Inflammatory macrophage treated with lipopolysaccharide for 1 hour (primary cell): ENCODE measurements at regions not wholly inside any gene's neighbourhood (a gene's known extent, or its start where the extent isn't known, plus 50 kb on each side); places are given as distances from the start of the nearest gene placed in this dataset.
A peak's percentile ranks its signal among the peaks of the same experiment; 100 is the strongest.

Experiments used
- DNase-seq, 2 donors: peaks; one replicate each; pipeline ENCODE4 v3.0.0-alpha.2; 2020 to 2022

DNA sequence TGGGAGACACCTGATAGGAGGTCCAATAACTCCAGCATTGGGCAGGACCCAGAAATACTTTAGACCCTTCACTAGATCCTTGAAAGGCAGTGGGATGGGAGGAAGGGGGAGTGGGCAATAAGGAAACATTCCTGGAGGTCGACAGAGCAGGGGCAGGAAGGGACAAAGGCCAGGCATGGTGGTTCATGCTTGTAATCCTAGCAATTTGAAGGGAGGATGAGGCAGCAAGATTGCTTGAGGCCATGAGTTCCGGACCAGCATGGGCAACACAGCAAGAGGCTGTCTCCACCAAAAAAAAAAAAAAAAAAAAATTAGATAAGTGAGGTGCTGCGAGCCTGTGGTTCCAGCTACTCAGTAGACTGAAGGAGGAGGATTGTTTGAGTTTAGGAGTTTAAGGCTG is 134.9 kb downstream of the JCAD start:
- no peak for DNase-seq

DNA sequence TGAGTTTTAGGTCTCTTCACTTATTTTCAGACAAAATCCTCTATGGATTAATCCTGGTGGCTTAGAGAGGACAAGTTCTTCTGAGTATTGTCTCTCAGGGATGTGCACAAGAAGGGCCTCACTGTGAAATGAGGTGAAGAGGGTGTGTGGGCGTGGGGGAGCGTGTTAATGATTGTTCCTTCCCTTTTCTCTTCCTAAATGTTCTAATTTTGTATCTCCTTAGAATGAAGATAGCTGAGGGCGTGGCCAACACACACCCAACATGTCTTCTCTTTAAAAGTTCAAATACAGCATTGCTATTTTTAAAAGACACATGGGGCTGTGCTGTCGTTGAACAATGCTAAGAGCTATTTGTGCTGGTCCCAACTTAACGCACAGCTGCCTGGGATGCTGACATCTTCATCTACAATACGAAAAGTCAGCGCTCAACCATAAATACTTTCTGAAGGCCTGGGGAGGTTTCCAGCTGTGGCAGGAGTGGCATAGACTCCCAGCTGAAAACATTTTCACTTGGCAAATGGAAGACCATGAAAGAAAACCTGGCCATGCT is 135.9 kb downstream of the JCAD start:
- DNase-seq: peak in 1 of 2 donors; percentile 9

DNA sequence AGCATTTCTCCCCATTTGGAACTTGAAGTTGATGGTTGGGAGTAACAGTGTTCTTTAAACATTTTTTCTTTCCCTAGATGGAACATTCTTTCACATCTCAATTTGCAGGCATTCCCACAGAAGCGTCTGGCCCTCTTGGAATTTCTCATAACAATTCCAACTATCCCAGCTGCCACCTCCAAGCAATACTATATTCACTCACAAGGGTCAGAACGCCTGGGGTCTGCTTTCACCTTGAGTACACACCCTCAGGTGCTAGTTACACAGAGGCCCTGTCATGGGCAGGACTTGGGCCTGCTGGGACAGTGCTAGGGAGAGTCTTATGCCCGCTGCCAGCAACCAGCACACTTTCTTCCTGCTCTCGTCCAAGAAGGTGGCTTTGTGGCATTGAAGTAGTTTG is 136.5 kb downstream of the JCAD start:
- no peak for DNase-seq

DNA sequence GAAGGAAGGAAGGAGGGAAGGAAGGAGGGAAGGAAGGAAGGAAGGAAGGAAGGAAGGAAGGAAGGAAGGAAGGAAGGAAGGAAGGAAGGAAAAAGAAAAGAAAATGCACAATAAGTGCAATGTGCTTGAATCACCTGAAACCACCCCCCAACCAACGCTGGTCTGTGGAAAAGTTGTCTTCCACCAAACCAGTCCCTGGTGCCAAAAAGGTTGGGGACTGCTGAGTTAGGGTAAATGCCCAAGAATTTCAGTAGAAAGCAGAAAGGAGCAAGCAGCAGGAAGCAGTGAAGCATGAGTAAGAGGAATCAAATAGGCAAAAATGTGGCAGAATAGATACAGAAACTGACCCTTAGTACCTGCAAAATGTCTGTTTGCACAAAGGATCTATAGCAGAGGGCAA is 137.2 kb downstream of the JCAD start:
- DNase-seq: no peak

DNA sequence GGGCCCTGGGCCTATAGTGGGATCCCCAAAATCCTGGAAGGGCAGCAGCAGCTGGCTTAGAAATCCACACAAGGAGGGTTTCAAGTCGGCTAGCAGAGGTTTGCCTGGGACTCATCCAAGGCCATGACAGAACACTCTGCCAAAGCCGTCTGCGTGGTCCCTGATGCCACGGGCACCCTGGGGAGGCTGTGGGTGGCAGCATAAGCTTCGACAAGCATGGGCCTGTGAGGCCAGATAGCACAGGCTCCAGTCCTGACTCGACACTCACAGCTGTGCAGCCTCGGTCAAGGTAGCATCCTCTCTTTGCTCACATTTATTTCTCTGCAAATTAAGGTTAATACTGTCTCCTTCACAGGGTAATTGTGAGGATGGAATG is 138.3 kb downstream of the JCAD start:
- no peak for DNase-seq

DNA sequence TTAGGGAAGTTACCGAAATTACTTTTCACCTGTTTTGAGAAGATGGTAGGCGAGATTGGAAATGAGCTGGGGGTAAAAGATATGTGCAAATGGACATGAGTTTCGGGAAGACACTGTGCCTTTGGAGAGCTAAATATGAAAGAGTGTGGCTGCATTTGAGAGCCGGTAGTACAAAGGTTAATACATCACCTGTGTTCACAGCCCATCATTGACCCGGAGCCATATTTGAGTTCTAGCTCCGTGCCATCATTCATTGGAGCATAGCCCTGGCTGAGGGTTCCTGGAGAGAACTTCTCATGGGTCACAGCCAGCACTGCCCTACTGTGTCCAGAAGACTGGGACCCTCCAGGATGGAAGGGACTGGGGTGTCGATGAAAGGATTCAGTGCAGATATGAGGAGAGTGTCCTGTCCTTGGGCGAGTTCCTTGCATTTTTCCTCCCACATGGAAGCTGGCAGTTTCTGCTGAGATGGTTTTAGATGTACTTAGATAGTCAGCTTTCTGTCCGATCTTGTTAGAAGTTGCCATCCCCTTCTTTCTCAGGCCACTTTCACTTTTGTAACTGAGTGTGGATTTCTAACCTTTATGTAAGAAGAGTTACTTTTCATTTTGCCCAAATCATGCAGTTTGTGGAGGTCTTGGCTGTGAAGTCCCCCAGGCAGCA is 138.8 kb downstream of the JCAD start:
- no peak for DNase-seq

DNA sequence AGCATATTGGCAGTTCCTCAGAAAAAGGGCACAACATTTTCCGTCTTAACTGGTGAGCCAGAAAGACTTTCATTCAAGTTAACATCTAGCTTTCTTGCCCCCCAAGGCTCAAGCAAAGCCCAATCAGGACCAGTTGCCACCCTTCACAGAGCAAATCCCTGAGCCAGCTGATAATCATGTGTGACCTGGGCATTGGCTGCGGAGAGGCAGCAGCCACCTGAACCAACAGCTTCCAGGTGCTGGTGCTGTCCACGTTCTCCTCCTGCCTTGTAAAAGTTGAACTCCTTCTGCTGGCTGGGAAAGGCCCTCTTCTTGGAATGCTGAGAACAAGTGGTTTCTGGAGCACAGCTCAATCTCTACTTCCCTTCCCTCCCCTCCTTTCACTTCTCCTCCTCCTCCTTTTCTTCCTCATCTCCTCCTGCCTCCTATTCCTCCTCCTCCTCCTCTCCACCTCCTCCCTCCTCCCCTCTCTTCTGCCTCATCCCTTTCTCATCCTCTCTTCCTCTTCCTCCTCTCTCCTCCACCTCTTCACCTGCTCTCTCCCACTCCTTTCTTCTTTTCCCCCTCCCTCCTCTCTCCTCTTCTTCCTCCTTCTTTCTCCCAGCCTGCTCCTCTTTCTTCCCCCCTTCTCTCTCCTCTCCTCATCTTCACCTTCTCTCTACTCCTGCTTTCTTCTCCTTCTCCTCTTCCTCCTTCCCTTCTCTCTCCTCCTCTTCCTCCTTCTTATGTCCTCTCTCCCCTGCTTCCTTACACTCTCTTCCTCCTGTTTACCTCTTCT is 140.6 kb downstream of the JCAD start:
- DNase-seq: no peak

DNA sequence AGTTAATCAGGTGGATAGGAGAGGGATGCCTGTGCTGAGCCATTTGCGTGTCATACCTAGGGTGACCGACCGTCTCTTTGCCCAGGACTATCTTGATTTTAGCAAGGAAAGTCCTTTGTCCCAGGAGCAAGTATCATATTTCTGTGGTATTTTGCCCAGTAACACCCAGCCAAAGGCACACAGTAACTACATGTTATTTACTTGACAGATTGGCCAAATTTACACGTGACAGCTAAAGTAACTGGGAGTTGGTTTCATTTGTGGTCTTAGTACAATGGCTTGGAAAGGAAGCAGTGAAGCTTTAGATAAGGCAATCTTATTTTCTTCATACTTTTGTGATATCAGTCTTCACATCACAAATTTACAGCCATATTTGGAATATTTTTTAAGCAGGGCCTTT is 142.1 kb downstream of the JCAD start:
- DNase-seq: no peak

DNA sequence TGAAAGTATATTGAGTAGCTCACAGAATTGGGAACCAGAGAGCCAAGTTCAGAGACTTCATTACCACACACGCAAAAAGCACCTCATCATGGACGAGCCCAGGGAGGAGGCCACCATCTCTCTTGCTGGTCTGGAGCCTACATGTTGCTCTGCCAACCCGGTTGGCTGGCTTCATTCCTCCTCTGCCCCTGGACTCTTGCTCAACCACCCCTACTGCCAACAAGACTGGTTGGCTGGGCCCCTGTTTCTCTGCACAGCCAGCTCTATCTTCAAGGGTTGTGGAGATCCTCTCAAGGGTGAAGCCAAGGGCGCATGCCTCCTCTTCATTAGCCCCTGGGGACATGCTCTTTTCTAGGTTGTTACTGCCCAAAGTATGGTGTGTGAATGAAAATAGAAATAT is 142.7 kb downstream of the JCAD start:
- no peak for DNase-seq

DNA sequence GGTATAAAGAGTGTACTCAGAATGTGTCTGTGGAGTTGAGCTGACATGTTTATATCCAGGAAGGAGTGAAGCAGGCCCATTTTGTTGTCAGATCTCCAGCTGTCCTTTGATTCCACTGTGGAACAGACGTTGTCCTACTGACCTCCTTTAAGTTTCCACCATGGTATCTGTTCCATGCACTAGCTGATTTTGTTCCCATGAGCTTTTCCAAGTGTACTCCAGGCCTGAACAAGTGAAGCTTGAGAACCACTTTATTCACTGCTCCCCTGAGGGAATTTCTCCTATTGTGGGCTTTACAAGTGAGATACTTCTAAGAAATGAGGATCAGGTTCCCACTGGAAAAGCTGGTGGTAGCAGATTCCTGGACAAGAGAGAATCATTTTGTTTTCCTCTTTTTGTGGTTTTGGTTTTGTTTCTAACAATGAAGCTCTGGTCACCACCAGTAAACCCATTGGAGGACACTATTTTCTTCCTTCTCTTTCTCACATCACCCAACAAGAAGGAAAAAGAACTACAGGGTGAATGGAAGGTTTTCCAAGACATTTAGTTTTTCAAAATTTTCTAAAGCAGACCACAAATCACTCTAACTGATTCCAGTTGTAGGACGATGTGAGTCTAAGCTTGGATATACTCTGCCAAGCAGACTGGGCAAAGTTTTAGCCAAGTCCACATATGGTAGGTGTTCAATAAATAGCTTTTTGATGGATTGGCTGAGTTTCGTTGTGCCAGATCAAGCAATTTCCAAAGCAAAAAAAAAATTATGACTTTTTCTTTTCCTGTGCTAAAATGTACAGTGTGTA is 144.2 kb downstream of the JCAD start:
- DNase-seq: no peak

DNA sequence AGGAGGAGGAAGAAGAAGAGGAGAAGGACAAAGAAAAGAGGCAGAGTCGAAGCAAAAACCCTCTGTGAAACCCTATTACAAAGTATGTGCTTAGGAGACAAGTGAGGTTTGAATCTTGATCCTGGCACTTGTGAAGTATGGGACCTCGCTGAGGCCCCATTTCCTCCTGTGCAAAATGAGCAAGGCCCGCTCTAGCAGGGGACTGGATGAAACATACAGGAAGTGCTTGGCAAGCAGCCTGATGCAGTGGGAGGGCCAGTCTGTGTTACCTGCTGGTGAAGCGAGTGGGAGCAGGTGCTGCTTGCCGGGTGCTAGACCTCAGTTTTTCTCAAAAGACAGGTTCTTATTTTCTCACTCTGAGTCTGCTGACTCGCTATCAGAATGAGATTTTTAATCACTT is 150.4 kb downstream of the JCAD start:
- DNase-seq: no peak

DNA sequence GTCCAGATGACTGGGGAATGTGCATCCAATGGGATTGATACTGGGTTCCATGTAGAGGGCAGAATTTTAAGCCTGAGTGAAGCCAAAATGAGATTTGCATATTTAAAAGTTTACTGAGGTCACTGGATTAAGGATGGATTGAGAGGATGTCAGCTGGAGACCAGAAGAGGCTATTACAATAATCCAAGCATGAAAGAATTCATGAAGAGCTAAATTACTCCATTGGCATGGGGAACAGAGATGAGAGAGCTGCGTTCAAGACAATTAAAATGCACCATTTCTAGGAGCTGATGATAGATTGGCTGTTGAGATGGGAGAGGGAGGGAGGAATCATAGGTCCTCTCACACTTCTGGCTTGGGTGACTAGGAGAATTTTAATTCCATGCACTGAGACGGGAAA is 158.5 kb downstream of the JCAD start:
- no peak for DNase-seq

DNA sequence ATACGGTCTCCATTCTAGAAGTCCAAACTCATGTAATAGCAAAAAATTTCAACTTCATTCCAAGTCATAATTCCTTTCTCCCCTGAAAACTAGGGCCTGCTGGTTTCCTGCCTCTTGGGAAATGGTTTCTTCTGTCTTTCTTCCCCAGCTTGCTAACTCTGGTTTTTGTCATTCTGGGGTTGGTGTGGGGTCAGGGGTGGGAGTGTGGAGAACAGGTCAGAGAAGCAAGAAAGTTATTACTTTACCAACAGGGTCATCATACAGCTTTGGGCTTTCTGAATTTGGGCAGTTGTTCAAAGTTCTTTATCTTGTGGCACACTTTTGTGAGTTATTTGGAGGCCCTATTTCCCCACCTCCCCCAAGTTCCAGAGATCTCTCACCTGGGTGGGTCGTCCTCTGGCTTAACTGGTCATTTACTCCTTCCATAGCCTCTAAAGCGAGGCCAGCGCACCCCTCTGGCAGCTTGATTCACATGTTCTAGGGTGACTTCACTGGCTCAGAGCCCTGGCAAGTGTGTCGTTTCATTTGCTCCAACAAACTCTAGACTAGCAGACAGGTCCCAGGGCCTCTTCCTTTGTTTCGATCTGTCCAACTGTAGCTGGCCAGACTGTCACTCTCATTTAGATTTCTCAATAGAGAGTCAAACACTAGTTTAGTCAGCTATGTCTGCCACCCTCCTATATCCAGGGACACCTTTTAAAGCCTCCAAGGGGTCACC is 161.2 kb downstream of the JCAD start:
- no peak for DNase-seq

DNA sequence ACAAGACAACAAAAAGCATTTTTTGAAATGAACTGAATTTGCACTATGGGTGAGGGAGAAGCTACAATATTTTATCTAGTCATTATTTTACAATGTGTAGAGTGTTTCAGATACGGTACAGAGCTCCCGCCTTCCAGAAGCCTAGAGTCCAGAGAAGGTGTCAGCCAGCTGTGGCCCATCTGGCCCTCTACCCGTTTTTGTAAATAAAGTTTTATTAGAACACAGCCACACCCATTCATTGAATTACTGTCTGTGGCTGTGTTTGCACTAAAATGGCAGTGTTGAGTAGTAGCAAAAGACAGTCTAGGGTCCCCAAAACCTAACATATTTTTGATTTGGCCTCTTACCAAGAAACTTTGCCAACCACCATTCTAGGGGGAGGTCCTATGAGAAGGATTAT is 162.0 kb downstream of the JCAD start:
- no peak for DNase-seq

DNA sequence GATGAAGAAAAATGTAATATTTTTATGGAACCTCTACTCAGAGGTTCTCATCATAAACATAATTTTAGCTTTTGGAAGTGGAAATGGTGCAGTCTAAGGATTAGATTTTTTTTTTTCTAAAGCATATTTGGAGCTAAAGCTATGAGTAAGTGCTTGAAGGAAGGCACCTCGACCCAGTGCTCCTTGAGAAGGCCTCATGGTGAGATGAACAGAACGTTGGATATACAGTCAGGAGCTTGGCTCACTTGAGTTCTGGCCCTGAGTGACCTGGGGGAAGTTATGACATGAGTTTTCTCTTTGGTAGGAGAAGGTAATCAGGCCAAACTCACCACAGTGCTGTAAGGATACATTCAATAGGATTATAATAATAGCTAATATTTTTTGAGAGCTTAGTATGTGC is 163.3 kb downstream of the JCAD start:
- no peak for DNase-seq

DNA sequence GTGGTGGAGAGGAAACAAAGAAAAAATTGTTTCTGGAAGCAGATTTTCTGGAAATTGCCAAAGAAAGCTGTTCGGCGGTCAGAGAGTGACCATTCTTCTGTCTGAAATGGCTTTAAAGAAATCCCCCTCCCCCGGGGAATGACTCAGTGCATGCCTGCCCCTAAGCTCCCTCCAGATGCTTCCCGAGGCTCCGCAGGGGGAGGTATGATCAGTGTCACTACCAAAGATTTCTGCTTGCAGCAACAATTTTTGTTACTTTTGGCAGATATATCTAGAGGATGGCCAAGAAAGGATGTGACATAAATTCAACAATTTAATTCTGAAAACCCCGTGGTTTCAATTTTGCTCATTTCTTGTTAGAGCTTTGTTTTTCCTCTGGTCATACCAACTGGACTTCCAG is 163.9 kb downstream of the JCAD start:
- DNase-seq: no peak

DNA sequence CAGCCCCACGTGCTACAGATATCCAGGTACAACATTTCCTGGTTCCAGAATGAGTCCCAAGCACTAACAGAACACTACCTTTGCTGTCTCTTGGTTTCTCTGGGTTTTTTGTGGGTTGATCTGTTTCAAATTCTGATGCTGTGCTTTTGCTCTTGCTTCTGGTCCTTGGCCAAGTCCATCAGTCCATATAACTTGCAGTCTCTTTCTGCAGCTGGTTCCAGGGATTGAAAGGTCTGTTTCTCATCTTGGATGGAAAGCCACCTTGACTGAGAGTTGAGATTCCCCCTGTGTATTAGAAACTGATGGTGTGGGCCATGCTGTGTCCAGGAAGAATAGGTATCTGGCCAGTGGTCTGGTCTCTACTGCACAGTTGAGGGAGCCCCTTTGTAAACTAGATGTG is 171.1 kb downstream of the JCAD start:
- DNase-seq: no peak

DNA sequence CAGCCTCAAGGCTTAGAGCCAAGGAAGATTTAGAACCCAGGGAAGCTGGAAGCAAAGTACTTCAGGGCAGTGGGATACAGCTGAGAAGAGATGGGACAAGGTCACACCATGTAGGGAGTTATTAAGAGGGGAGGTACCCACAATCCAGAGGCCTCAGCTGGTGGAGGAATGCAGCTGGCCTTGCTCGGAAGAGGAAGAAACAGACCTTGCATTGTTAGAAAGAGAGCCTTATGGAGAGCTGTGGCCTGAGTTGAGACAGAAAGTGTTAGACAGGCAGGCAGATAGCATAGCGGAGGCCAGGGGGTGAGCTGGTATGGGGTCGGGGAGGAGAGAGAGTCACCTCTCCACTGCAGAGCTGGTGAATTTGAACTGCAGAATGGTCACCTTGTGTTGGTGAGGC is 173.1 kb downstream of the JCAD start:
- no peak for DNase-seq

DNA sequence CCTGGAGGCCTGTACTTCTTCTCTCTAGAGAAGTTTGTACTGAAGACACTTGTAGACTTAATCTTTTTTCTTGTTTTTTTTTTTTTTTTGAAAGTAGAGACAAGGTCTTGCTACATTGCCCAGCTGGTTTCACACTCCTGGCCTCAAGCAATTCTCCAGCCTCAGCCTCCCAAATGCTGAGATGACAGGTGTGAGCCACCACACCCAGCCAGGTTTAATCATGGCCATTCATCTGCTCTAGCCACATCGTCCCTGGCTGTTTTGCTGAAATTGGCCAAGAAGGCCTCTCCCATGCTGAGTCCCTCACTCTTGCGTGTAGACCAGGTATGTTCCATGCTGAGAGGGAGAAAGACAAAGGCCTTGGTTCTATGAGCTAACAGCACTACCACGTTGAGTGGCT is 176.2 kb downstream of the JCAD start:
- DNase-seq: no peak

DNA sequence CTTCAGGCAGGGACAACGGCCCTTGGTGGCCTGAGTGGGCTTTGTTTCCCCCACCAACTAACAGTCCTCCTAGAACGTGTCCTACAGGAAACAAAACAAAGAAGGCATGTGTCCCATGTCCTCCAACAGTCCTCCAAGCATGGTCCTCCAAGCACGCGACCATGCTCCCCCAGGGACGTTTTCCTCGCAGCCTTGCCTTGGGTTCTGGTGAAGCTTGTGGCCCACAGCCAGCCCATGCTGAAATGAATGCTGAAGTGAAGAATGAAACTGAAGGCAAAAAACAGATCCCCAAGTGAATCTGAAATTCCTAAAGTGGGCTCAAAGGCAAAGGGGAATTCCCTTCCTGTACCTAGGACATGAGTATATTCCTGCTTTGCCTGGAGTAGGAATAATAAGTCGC is 176.6 kb downstream of the JCAD start:
- DNase-seq: no peak

DNA sequence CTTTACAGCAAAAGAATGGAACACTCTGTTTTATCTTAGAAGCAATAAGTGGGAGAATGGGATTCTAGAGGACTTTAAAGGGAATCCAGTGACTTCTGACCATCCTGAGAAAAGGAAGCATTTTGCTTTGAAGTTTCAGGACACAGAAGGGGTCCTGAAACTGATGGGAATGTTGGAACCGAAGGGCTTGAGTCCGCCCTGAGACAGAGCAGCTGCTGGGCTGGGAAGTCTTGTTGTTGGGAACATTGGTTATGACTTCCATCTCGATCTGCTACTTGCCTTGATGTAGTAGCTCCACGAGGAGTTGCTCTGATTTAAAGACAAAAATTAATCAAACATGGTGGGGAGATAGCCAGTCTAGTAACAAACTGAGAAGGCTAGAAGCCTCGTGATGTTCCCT is 177.6 kb downstream of the JCAD start:
- no peak for DNase-seq

DNA sequence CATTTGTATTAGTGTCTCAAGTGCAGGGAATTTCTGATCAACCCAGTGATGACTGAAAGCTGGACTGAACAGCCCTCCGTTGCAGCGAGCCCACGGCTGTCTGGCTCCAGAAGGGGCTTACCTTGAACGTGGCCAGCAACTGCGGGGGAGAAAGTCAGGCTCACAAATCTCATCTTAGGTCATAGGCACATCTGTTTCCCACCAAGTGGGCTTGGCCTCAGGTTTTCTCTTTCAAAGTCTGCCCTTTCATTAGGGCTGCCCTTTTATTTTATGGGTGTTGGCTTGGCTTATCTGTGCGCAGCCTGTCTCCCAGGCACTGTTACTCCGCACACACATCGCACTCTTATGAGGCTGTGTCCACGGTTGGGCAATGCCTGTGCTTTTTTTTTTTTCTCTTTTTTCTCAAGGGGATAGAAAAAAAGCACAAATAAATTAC is 178.0 kb downstream of the JCAD start:
- DNase-seq: no peak

DNA sequence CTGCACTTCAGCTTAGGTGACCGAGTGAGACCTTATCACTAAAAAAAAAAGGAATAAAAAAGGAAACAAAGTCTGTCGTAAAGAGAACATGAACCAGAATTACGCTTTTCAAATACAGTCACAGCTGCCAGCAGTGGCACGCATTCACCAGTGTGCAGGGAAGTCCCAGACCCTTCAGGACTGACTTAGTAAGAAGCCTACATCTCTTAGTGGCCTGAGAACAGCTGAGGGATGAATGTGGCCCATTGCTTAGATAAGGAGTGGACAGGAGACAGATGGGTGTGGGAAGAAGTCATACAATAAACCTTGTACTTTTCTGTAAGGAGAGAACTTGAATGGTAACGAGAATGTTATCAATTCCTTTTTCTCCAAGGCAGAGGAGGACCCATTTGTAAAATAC is 178.5 kb downstream of the JCAD start:
- no peak for DNase-seq
